ENCODE measurements at regions not wholly inside any gene's neighbourhood (a gene's known extent, or its start where the extent isn't known, plus 50 kb on each side); places are given as distances from the start of the nearest gene placed in this dataset.
A peak's percentile ranks its signal among the peaks of the same experiment; 100 is the strongest.

GRCh38 chr13:99075268-99076191 lies 97.7 kb upstream of the DOCK9 start:
- Histone ChIP-seq H3K4me2 (ENCODE audit: insufficient read depth, low read length, poor library complexity, severe bottlenecking) (no peak overlapping the region), H2AK5ac (ENCODE audit: low read depth, low read length) (no peak overlapping the region), H3K4me1 (ENCODE audit: control insufficient read depth in 2 of 2, insufficient read depth in 1 of 2, low read depth in 1 of 2, low read length in 2 of 2) (no peaks in the 10 kb centered on the region), H4K91ac (ENCODE audit: low read depth, low read length, poor library complexity) (no peak overlapping the region), H3K27me3 (ENCODE audit: control insufficient read depth in 3 of 3, insufficient read depth in 3 of 3, low read depth in 1 of 3, low read length in 3 of 3) (peaks cover 0 to 27% (median 0%) of the 10 kb centered on the region in 3 experiments), H2BK15ac (ENCODE audit: low read length) (no peak overlapping the region), H3K27ac (replicated peaks; ENCODE audit: low read length) (no peak overlapping the region), H3K9ac (ENCODE audit: low read depth, low read length, poor library complexity) (no peak overlapping the region), H3K79me1 (ENCODE audit: low read depth, low read length) (no peaks in the 10 kb centered on the region), H3K23ac (ENCODE audit: low read depth, low read length, poor library complexity) (no peak overlapping the region), H3K4ac (ENCODE audit: low read length) (no peak overlapping the region), H2AFZ (ENCODE audit: low read length) (no peak overlapping the region), H4K8ac (ENCODE audit: low read depth, low read length) (no peak overlapping the region), H3K4me3 (ENCODE audit: low read length in 2 of 2) (no peak overlapping the region), H3K14ac (ENCODE audit: low read length) (no peak overlapping the region), H2BK120ac (ENCODE audit: low read depth, low read length) (no peak overlapping the region), H3K9me3 (replicated peaks in 1 of 2; ENCODE audit: control insufficient read depth in 2 of 2, insufficient read depth in 1 of 2, low read depth in 1 of 2, low read length in 2 of 2) (no peaks in the 10 kb centered on the region), H3K36me3 (replicated peaks in 1 of 2; ENCODE audit: control insufficient read depth in 2 of 2, insufficient read depth in 2 of 2, low read length in 2 of 2) (no peaks in the 10 kb centered on the region), H2BK12ac (ENCODE audit: low read length) (no peak overlapping the region), H2BK5ac (ENCODE audit: low read length) (no peak overlapping the region), H3K18ac (ENCODE audit: low read length) (no peak overlapping the region)
- no peak for DNase-seq (ENCODE audit: low spot score)
- no CpG with 5 or more reads among the region's 1 CpG for WGBS, 2 donors (ENCODE audit: extremely low coverage in 2 of 2, insufficient read length in 2 of 2, insufficient replicate concordance in 1 of 2)

DNA sequence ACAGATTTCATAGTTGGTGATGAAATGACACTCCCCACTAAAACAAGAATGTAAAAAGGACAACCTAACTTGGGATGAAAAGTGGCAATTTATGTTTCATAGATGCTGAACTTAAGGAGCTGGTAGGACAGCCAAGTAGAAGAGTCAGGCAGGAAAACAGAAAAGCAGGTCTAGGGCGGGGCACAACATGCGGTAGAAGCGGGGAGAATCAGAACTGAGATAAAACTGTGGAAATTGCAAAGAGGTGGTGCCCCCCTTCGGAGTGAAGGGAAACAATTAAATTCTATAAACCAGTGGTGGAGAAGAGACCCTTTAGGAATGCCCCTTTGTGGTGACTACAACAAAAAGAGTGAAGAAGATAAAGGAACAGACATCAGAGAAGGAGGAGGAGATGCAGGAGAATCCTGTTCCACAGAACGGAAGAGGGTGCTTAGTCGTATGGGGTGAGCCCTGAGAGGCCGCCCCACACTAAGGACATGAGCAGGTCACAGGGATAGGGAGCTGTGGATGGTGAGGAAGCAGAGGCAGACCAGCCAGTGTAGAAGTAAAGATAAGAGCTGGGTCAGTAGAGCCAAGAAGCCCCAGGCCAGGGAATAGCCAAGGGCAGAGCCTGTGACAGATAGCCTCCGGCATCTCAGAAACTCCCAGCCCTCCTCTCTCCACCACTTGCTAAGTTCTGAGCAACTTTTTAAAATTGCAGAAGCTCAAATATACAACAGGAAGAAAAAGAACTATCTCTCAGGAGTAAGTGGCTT lies 100.3 kb upstream of the DOCK9 start:
- Histone ChIP-seq H2AFZ (ENCODE audit: low read length) (no peak overlapping the region), H3K36me3 (replicated peaks in 1 of 2; ENCODE audit: control insufficient read depth in 2 of 2, insufficient read depth in 2 of 2, low read length in 2 of 2) (no peaks in the 10 kb centered on the region), H3K23ac (ENCODE audit: low read depth, low read length, poor library complexity) (no peak overlapping the region), H2BK12ac (ENCODE audit: low read length) (no peak overlapping the region), H2BK15ac (ENCODE audit: low read length) (no peak overlapping the region), H4K91ac (ENCODE audit: low read depth, low read length, poor library complexity) (no peak overlapping the region), H4K8ac (ENCODE audit: low read depth, low read length) (no peak overlapping the region), H3K4me3 (ENCODE audit: low read length in 2 of 2) (no peak overlapping the region), H2AK5ac (ENCODE audit: low read depth, low read length) (no peak overlapping the region), H3K79me1 (ENCODE audit: low read depth, low read length) (no peaks in the 10 kb centered on the region), H3K27ac (replicated peaks; ENCODE audit: low read length) (no peak overlapping the region), H3K14ac (ENCODE audit: low read length) (no peak overlapping the region), H2BK120ac (ENCODE audit: low read depth, low read length) (no peak overlapping the region), H3K4ac (ENCODE audit: low read length) (no peak overlapping the region), H3K27me3 (ENCODE audit: control insufficient read depth in 3 of 3, insufficient read depth in 3 of 3, low read depth in 1 of 3, low read length in 3 of 3) (peaks cover 0 to 42% (median 0%) of the 10 kb centered on the region in 3 experiments), H3K9ac (ENCODE audit: low read depth, low read length, poor library complexity) (no peak overlapping the region), H3K9me3 (replicated peaks in 1 of 2; ENCODE audit: control insufficient read depth in 2 of 2, insufficient read depth in 1 of 2, low read depth in 1 of 2, low read length in 2 of 2) (no peaks in the 10 kb centered on the region), H3K4me1 (ENCODE audit: control insufficient read depth in 2 of 2, insufficient read depth in 1 of 2, low read depth in 1 of 2, low read length in 2 of 2) (no peaks in the 10 kb centered on the region), H3K4me2 (ENCODE audit: insufficient read depth, low read length, poor library complexity, severe bottlenecking) (no peak overlapping the region), H3K18ac (ENCODE audit: low read length) (no peak overlapping the region), H2BK5ac (ENCODE audit: low read length) (no peak overlapping the region)
- WGBS, 2 donors (ENCODE audit: extremely low coverage in 2 of 2, insufficient read length in 2 of 2, insufficient replicate concordance in 1 of 2): no CpG with 5 or more reads among the region's 8 CpGs
- no peak for DNase-seq (ENCODE audit: low spot score)

DNA sequence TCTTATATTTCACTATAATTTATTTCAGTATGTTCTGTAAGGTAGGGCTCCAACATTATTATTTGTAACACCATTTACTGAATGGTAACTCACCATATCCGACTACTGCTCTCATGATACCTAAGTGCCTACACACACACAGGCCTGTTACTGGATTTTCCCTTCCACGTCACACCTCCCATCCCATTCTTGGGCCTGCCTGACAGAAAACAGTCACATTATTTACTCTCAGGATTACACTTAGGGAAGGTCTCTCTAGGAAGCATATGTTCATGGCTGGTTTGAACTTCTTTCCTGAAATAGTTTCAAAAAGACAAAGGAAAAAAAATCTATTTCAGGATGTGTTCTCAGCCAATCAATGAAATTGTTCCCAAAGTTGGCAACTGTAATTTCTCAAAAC lies 102.3 kb upstream of the DOCK9 start:
- Histone ChIP-seq H3K23ac (ENCODE audit: low read depth, low read length, poor library complexity) (no peak overlapping the region), H4K91ac (ENCODE audit: low read depth, low read length, poor library complexity) (no peak overlapping the region), H2BK5ac (ENCODE audit: low read length) (no peak overlapping the region), H3K9me3 (replicated peaks in 1 of 2; ENCODE audit: control insufficient read depth in 2 of 2, insufficient read depth in 1 of 2, low read depth in 1 of 2, low read length in 2 of 2) (no peaks in the 10 kb centered on the region), H3K9ac (ENCODE audit: low read depth, low read length, poor library complexity) (no peak overlapping the region), H2AFZ (ENCODE audit: low read length) (no peak overlapping the region), H3K18ac (ENCODE audit: low read length) (no peak overlapping the region), H3K36me3 (replicated peaks in 1 of 2; ENCODE audit: control insufficient read depth in 2 of 2, insufficient read depth in 2 of 2, low read length in 2 of 2) (no peaks in the 10 kb centered on the region), H3K4me1 (ENCODE audit: control insufficient read depth in 2 of 2, insufficient read depth in 1 of 2, low read depth in 1 of 2, low read length in 2 of 2) (peaks cover 0 to 1% of the 10 kb centered on the region in 2 donors), H4K8ac (ENCODE audit: low read depth, low read length) (no peak overlapping the region), H2BK15ac (ENCODE audit: low read length) (no peak overlapping the region), H3K4ac (ENCODE audit: low read length) (no peak overlapping the region), H3K27me3 (ENCODE audit: control insufficient read depth in 3 of 3, insufficient read depth in 3 of 3, low read depth in 1 of 3, low read length in 3 of 3) (peaks cover 2 to 61% (median 13%) of the 10 kb centered on the region in 3 experiments), H3K4me2 (ENCODE audit: insufficient read depth, low read length, poor library complexity, severe bottlenecking) (no peak overlapping the region), H3K27ac (replicated peaks; ENCODE audit: low read length) (no peak overlapping the region), H3K79me1 (ENCODE audit: low read depth, low read length) (no peaks in the 10 kb centered on the region), H3K4me3 (ENCODE audit: low read length in 2 of 2) (no peak overlapping the region), H3K14ac (ENCODE audit: low read length) (no peak overlapping the region), H2AK5ac (ENCODE audit: low read depth, low read length) (no peak overlapping the region), H2BK120ac (ENCODE audit: low read depth, low read length) (no peak overlapping the region), H2BK12ac (ENCODE audit: low read length) (no peak overlapping the region)
- no CpG with 5 or more reads among the region's 2 CpGs for WGBS, 2 donors (ENCODE audit: extremely low coverage in 2 of 2, insufficient read length in 2 of 2, insufficient replicate concordance in 1 of 2)
- no peak for DNase-seq (ENCODE audit: low spot score)

GRCh38 chr13:99083981-99084380 lies 106.1 kb upstream of the DOCK9 start:
- Histone ChIP-seq H3K27me3 (ENCODE audit: control insufficient read depth in 3 of 3, insufficient read depth in 3 of 3, low read depth in 1 of 3, low read length in 3 of 3) (peaks cover 9 to 77% (median 33%) of the 10 kb centered on the region in 3 experiments), H2AK5ac (ENCODE audit: low read depth, low read length) (no peak overlapping the region), H3K79me1 (ENCODE audit: low read depth, low read length) (no peaks in the 10 kb centered on the region)

More at GRCh38 chr13:99083981-99084380, 106.1 kb upstream of the DOCK9 start:
- H4K8ac ChIP-seq (ENCODE audit: low read depth, low read length): no peak overlapping the region
- H2BK5ac ChIP-seq (ENCODE audit: low read length): no peak overlapping the region
- WGBS, 2 donors (ENCODE audit: extremely low coverage in 2 of 2, insufficient read length in 2 of 2, insufficient replicate concordance in 1 of 2): no CpG with 5 or more reads among the region's 2 CpGs
- no peak overlapping the region for H3K4me2 ChIP-seq (ENCODE audit: insufficient read depth, low read length, poor library complexity, severe bottlenecking)
- no peaks in the 10 kb centered on the region for H3K9me3 ChIP-seq (replicated peaks in 1 of 2; ENCODE audit: control insufficient read depth in 2 of 2, insufficient read depth in 1 of 2, low read depth in 1 of 2, low read length in 2 of 2)
- H2BK120ac ChIP-seq (ENCODE audit: low read depth, low read length): no peak overlapping the region
- H2BK12ac ChIP-seq (ENCODE audit: low read length): no peak overlapping the region
- H3K14ac ChIP-seq (ENCODE audit: low read length): no peak overlapping the region
- H4K91ac ChIP-seq (ENCODE audit: low read depth, low read length, poor library complexity): no peak overlapping the region
- H3K4me3 ChIP-seq (ENCODE audit: low read length in 2 of 2): peak overlapping the region in 1 of 2 donors; percentile 1
- H3K36me3 ChIP-seq (replicated peaks in 1 of 2; ENCODE audit: control insufficient read depth in 2 of 2, insufficient read depth in 2 of 2, low read length in 2 of 2): no peaks in the 10 kb centered on the region
- H3K4me1 ChIP-seq (ENCODE audit: control insufficient read depth in 2 of 2, insufficient read depth in 1 of 2, low read depth in 1 of 2, low read length in 2 of 2): peaks cover 0 to 9% of the 10 kb centered on the region in 2 donors
- no peak overlapping the region for H3K9ac ChIP-seq (ENCODE audit: low read depth, low read length, poor library complexity)
- no peak overlapping the region for H3K4ac ChIP-seq (ENCODE audit: low read length)
- DNase-seq (ENCODE audit: low spot score): no peak
- no peak overlapping the region for H3K27ac ChIP-seq (replicated peaks; ENCODE audit: low read length)
- no peak overlapping the region for H3K23ac ChIP-seq (ENCODE audit: low read depth, low read length, poor library complexity)
- H2AFZ ChIP-seq (ENCODE audit: low read length): no peak overlapping the region
- no peak overlapping the region for H3K18ac ChIP-seq (ENCODE audit: low read length)
- no peak overlapping the region for H2BK15ac ChIP-seq (ENCODE audit: low read length)

All from neuronal stem cell (in vitro differentiated cells).